Heart left ventricle (tissue), 13 donors: ENCODE measurements at regions not wholly inside any gene's neighbourhood (a gene's known extent, or its start where the extent isn't known, plus 50 kb on each side); places are given as distances from the start of the nearest gene placed in this dataset.

Experiments
- POLR2A ChIP-seq, 2 donors: fragments of 450-650 bp; IDR thresholded peaks; one replicate each; pipeline ENCODE4 v1.6.1; 2017; ENCODE audit warnings: antibody characterized with exemption in 2 of 2, mild to moderate bottlenecking in 2 of 2, moderate library complexity in 2 of 2
- TF ChIP-seq, protein P1 (sequence below), 12 donors: fragments of 200-600 bp; sonication (generic) in 4 of 12; IDR thresholded peaks; one replicate each; pipeline versions ENCODE4 v1.5.0 to v1.8.0; 2018 to 2022; ENCODE audit warnings: antibody characterized with exemption in 12 of 12, mild to moderate bottlenecking in 5 of 12
- donor health status: ischemic (EF 13 %, LVEDD 7.1; RV severe dilation, severe dysfunction).
- donor health status: DM: no; HTN: yes; CAD: no.
- donor health status: DM: no; HTN: no; CAD: no.
- donor health status: ischemic (EF 25% LVEDD 6.9; RV normal size, moderate dysfunction).
- donor health status: ischemic (EF 25% LVEDD 5.7; RV mildly dilated, moderate dysfunction).
- donor health status: ischemic (EF 35%, LVEDD 5.7; RV mildly dilated, moderate dysfunction).
- donor health status: nonischemic (EF 11% LVEDD 7.7; RV severe dilation, severe dysfunction).
- donor health status: DM: yes; HTN: yes; CAD: no.
- donor health status: PGD.
- donor health status: ischemic (EF 29% LVEDD 5.4; RV normal size, mild dysfunction).
- donor health status: nonischemic (EF 23%, LVEDD 6.1; RV moderate dilation, normal function).

DNA sequence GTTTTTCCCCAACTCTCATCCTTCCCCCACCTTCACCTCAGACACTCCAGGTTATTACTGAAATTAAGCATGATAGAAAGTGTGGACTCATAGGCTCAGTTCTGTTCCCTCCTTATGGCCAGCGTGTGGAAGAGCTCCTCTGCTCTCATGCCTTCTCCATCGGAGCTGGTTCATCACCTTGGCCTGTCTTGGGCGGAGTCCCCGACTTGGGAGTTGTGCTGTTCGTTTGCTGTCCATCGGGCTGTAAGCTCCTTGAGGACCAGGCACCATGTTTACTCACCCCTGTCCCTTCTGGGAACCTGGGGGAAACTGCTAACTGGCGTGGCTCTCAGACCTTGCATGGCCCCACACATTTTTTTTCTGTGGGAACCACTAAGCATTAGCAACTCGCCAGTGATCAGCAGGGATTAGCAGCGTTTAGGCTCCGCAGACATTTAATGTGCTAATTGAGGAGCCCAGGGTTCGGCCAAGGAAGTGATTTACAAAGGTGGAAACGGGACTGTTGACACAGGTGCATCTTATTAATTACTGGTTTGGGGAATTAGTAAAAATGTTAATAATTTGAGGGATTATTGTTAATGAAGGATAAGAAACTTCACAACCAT lies 123.8 kb downstream of the TM9SF2 start:
- no peak for TF ChIP-seq POLR2A (IDR thresholded peaks at IDR 0.05)
- TF ChIP-seq, protein P1, sequence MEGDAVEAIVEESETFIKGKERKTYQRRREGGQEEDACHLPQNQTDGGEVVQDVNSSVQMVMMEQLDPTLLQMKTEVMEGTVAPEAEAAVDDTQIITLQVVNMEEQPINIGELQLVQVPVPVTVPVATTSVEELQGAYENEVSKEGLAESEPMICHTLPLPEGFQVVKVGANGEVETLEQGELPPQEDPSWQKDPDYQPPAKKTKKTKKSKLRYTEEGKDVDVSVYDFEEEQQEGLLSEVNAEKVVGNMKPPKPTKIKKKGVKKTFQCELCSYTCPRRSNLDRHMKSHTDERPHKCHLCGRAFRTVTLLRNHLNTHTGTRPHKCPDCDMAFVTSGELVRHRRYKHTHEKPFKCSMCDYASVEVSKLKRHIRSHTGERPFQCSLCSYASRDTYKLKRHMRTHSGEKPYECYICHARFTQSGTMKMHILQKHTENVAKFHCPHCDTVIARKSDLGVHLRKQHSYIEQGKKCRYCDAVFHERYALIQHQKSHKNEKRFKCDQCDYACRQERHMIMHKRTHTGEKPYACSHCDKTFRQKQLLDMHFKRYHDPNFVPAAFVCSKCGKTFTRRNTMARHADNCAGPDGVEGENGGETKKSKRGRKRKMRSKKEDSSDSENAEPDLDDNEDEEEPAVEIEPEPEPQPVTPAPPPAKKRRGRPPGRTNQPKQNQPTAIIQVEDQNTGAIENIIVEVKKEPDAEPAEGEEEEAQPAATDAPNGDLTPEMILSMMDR (IDR thresholded peaks at IDR 0.05), result no peak
